NCI-H774 (cell line): ENCODE measurements at regions not wholly inside any gene's neighbourhood (a gene's known extent, or its start where the extent isn't known, plus 50 kb on each side); places are given as distances from the start of the nearest gene placed in this dataset.
"Not testable (repeated sequence)": the region's sequence is repeated elsewhere in the genome, so short reads cannot be mapped to it uniquely, and the experiment has no call there.

Experiments used
- DNase-seq: peaks from one replicate; lab custom pipeline; 2025; lab: John Stamatoyannopoulos, UW

- DNase-seq, result no peak
Observed at GRCh38 chr3:137300703-137301102, 342.9 kb downstream of the IL20RB start.

GRCh38 chr3:137304313-137305056 is 346.7 kb downstream of the IL20RB start:
- DNase-seq, result no peak

GRCh38 chr3:137324114-137324513 is 366.3 kb downstream of the IL20RB start:
- no peak for DNase-seq

- no peak for DNase-seq
Observed at GRCh38 chr3:137325170-137325569, 367.4 kb downstream of the IL20RB start.

GRCh38 chr3:137325934-137326333 is 368.2 kb downstream of the IL20RB start:
- DNase-seq, result no peak

- no peak for DNase-seq
Observed at GRCh38 chr3:137329594-137329993, 371.8 kb downstream of the IL20RB start.

- DNase-seq, result no peak
Observed at GRCh38 chr3:137330246-137330645, 372.5 kb downstream of the IL20RB start.

GRCh38 chr3:137332297-137332696 is 374.5 kb downstream of the IL20RB start:
- no peak for DNase-seq

- no peak for DNase-seq
Observed at GRCh38 chr3:137335478-137335877, 377.7 kb downstream of the IL20RB start.

- not testable (repeated sequence) for DNase-seq
Observed at GRCh38 chr3:137338400-137338799, 380.6 kb downstream of the IL20RB start.

- DNase-seq, result no peak
Observed at GRCh38 chr3:137343283-137343682, 385.5 kb downstream of the IL20RB start.

GRCh38 chr3:137347132-137347531 is 389.3 kb downstream of the IL20RB start:
- no peak for DNase-seq

- DNase-seq, result no peak
Observed at GRCh38 chr3:137347817-137348368, 390.1 kb downstream of the IL20RB start.

- DNase-seq, result no peak
Observed at GRCh38 chr3:137348936-137349335, 391.2 kb downstream of the IL20RB start.

- no peak for DNase-seq
Observed at GRCh38 chr3:137349557-137350348, 392.0 kb downstream of the IL20RB start.

GRCh38 chr3:137360531-137361201 is 402.9 kb downstream of the IL20RB start:
- no peak for DNase-seq

- DNase-seq, result no peak
Observed at GRCh38 chr3:137382005-137382594, 382.0 kb upstream of the SOX14 start.

GRCh38 chr3:137385922-137386321 is 378.2 kb upstream of the SOX14 start:
- DNase-seq, result no peak

GRCh38 chr3:137409584-137409983 is 354.5 kb upstream of the SOX14 start:
- no peak for DNase-seq

- DNase-seq, result no peak
Observed at GRCh38 chr3:137410028-137410427, 354.1 kb upstream of the SOX14 start.

- DNase-seq, result no peak
Observed at GRCh38 chr3:137420198-137420995, 343.7 kb upstream of the SOX14 start.
